Peyer's patch (tissue), 4 donors: ENCODE measurements at regions not wholly inside any gene's neighbourhood (a gene's known extent, or its start where the extent isn't known, plus 50 kb on each side); places are given as distances from the start of the nearest gene placed in this dataset.

Experiments used
- CTCF ChIP-seq, 6 experiments: fragments of 450-650 bp in 4 of 6; fragments of 200-600 bp in 2 of 6; sonication (generic) in 1 of 6; IDR thresholded peaks; one replicate each; pipeline ENCODE4 v1.5.1; 2017 to 2019; ENCODE audit warnings: antibody characterized with exemption in 6 of 6, mild to moderate bottlenecking in 3 of 6, moderate library complexity in 1 of 6
- POLR2A ChIP-seq, 2 donors: fragments of 450-650 bp; IDR thresholded peaks; one replicate each; pipeline ENCODE4 v1.5.1; 2017; ENCODE audit warnings: antibody characterized with exemption in 2 of 2, mild to moderate bottlenecking in 2 of 2, moderate library complexity in 2 of 2

GRCh38 chr17:77366206-77366557, 225.4 kb downstream of the SEC14L1 start:
- TF ChIP-seq CTCF (IDR thresholded peaks at IDR 0.05) (no peak), POLR2A (IDR thresholded peaks at IDR 0.05) (no peak)
